ENCODE measurements at regions not wholly inside any gene's neighbourhood (a gene's known extent, or its start where the extent isn't known, plus 50 kb on each side); places are given as distances from the start of the nearest gene placed in this dataset.
A peak's percentile ranks its signal among the peaks of the same experiment; 100 is the strongest.

DNA sequence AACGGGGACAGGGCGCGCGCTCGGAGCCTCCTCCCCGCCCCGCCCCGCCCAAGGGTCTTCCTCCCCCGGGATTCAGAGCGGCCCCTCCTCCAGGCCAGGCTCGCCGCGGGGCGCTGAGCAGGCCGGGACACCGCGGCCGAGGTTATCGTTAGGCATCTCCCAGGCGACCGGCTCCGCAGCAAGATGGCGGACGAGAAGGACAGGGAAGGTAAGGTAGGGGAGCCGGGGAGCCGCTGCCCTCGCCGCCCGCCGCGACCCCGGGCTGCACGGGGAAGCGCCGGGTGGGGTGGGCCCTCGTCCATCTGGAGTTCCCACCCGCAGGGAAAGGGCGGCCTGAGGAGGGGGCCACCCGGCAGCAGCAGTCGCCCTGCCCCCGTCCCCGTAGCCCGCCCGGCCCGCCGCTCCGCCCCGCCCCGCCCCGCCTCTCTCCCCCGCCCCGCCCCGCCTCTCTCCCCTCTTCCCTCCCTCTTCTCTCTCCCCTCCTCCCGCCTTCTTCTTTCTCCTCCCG lies 105.9 kb upstream of the HNRNPU start:
- DNase-seq (ENCODE audit: low spot score in 2 of 2): peak in 1 of 2 donors; percentile 52
- 0 to 1% methylated on average over 13 to 37 of the region's 55 CpGs for WGBS, 2 donors
- H3K4me3 ChIP-seq (ENCODE audit: low read depth, poor library complexity, severe bottlenecking): peak overlapping the region; percentile 36
- TF ChIP-seq, protein P1, sequence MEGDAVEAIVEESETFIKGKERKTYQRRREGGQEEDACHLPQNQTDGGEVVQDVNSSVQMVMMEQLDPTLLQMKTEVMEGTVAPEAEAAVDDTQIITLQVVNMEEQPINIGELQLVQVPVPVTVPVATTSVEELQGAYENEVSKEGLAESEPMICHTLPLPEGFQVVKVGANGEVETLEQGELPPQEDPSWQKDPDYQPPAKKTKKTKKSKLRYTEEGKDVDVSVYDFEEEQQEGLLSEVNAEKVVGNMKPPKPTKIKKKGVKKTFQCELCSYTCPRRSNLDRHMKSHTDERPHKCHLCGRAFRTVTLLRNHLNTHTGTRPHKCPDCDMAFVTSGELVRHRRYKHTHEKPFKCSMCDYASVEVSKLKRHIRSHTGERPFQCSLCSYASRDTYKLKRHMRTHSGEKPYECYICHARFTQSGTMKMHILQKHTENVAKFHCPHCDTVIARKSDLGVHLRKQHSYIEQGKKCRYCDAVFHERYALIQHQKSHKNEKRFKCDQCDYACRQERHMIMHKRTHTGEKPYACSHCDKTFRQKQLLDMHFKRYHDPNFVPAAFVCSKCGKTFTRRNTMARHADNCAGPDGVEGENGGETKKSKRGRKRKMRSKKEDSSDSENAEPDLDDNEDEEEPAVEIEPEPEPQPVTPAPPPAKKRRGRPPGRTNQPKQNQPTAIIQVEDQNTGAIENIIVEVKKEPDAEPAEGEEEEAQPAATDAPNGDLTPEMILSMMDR (IDR thresholded peaks at IDR 0.05): no peak
- peak in 1 of 2 donors; percentile 84 for TF ChIP-seq POLR2A (IDR thresholded peaks at IDR 0.05)
- intact Hi-C loops (cut with DNase I; ENCODE audit: low total_unique reads): no loop called here

DNA sequence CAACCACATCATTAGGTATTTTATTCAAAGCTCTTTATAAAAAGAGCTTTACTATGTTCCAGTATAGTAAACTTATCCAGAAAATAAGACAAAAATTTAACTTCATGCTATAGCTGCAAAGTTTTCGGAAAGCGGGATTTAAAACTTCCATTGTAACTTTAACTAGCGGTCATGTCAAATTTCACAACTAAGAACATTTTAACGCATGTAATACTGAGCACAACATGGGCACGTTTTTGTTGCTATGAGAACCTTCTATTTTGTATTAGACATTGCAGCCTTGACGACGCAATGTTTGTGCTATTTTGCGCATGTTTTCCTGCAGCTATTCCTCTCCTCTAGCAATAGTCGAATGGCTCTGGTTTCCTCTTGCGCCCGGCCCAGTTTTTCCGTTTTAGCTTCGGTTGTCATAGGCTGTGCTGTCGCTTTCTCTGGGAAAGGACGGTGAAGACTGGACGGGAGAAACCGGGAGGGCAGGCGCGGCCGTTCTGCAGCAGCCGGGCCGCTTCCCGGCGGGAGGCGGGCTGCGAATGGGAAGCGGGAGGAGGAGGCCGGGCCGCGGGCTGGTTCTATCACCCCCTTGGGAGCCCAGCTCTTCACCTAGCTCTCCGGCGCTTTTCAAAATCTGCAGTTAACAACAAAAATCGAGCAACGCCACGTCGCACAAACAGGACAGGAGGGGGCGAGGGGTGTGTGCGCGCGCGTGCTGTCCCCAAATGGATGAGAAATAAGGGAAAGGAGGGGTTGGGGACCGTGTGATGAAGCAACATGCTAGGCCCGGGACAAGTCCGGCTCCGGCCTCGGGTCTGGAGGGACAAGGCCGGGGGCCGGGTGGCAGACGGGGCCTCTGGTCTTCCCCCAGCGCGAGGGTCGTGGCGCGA lies 105.3 kb upstream of the HNRNPU start:
- intact Hi-C loops (cut with DNase I; ENCODE audit: low total_unique reads): loop anchor here (10.0 kb wide), 1 partner anchor 135 kb away; the partner anchor contains the start of gene COX20

DNA sequence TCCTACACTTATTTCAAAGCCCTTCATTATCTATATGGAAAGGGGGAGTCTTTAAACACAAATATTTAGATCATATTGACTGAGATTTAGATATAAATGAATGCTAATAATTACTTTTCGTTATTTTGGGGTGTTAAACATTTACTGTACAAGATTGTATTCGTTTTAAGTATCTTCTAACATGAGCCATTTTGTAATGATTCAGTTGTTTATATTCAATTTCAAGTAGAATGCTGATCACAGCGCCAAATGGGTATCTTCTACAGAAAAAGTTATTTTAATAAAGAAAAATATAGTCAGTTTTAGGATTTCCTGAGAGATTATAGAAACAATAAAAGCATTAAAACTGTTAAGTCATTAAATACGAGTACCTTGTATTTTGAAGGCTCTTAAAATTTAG lies 104.5 kb upstream of the HNRNPU start:
- no peak overlapping the region for H3K4me3 ChIP-seq (ENCODE audit: low read depth, poor library complexity, severe bottlenecking)
- intact Hi-C loops (cut with DNase I; ENCODE audit: low total_unique reads): loop anchor here (10.0 kb wide), 1 partner anchor 134 kb away; the partner anchor contains the start of gene COX20
- no peak for DNase-seq (ENCODE audit: low spot score in 2 of 2)
- no peak for TF ChIP-seq POLR2A (IDR thresholded peaks at IDR 0.05)
- TF ChIP-seq, protein P1 (IDR thresholded peaks at IDR 0.05): no peak
- 31 to 35% methylated on average over 4 of the region's 4 CpGs for WGBS, 2 donors

More for the DNA sequence above, 105.3 kb upstream of the HNRNPU start:
- DNase-seq (ENCODE audit: low spot score in 2 of 2): peak; percentile 78 to 94
- no peak for TF ChIP-seq POLR2A (IDR thresholded peaks at IDR 0.05)
- TF ChIP-seq, protein P1 (IDR thresholded peaks at IDR 0.05): no peak
- peak overlapping the region; percentile 36 for H3K4me3 ChIP-seq (ENCODE audit: low read depth, poor library complexity, severe bottlenecking)
- 0 to 1% methylated on average over 49 to 54 of the region's 54 CpGs for WGBS, 2 donors

DNA sequence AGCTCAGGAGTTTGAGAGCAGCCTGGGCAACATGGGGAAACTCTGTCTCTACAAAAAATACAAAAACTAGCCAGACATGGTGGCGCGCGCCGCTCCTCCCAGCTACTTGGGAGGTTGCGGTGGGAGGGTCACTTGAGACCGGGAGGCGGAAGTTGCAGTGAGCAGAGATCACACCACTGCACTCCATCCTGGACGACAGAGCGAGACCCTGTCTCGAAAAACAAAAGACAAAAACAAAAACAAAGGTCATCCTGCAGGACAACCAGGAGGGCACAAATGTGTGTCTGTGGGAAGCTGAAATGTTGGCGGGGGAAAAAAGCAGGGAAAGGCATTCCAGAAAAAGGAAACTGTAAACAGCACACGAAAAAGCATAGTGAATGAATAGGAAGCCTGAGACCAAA lies 104.1 kb upstream of the HNRNPU start:
- WGBS, 2 donors: 66 to 78% methylated on average over 12 of the region's 12 CpGs
- no peak for TF ChIP-seq POLR2A (IDR thresholded peaks at IDR 0.05)
- TF ChIP-seq, protein P1 (IDR thresholded peaks at IDR 0.05): no peak
- DNase-seq (ENCODE audit: low spot score in 2 of 2): no peak
- intact Hi-C loops (cut with DNase I; ENCODE audit: low total_unique reads): loop anchor here (10.0 kb wide), 1 partner anchor 134 kb away; the partner anchor contains the start of gene COX20
- H3K4me3 ChIP-seq (ENCODE audit: low read depth, poor library complexity, severe bottlenecking): no peak overlapping the region

DNA sequence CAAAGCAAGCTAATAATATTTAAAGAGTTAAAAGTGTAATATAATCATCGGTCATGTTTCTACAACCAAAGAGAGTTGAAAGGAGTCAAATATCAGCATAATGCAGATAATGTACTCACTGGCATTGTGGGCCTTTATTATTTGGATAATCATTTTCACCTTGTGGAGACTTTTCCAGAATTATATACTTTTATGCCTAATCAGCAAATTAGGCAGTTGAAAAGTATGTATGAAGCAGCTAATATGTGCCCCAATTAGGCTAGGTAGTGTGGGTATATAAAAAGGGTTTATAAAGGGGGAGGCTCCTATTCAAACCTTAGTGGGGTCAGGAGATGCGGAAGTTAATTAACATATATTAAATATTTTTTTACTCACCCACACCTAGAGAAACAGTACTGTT lies 102.8 kb upstream of the HNRNPU start:
- no peak for DNase-seq (ENCODE audit: low spot score in 2 of 2)
- intact Hi-C loops (cut with DNase I; ENCODE audit: low total_unique reads): loop anchor here (10.0 kb wide), 1 partner anchor 132 kb away; the partner anchor contains the start of gene COX20
- TF ChIP-seq, protein P1 (IDR thresholded peaks at IDR 0.05): no peak
- TF ChIP-seq POLR2A (IDR thresholded peaks at IDR 0.05): no peak
- WGBS, 2 donors: 90 to 95% methylated on average over 2 of the region's 2 CpGs
- H3K4me3 ChIP-seq (ENCODE audit: low read depth, poor library complexity, severe bottlenecking): no peak overlapping the region

Measured in lower leg skin (tissue), 4 donors.